Fibroblast of lung (primary cell): ENCODE measurements at regions not wholly inside any gene's neighbourhood (a gene's known extent, or its start where the extent isn't known, plus 50 kb on each side); places are given as distances from the start of the nearest gene placed in this dataset.

Experiments used
- DNase-seq, 2 donors: peaks; one replicate each; pipeline versions ENCODE4 v3.0.0 to v3.0.0-alpha.2; 2010; ENCODE audit warnings: low read depth in 2 of 2
- H2AFZ ChIP-seq: 2 replicates; pipeline ENCODE4 v1.5.1; 2012; ENCODE audit warnings: low read length, control low read depth, inconsistent platforms
- H3K27ac ChIP-seq: 2 replicates; pipeline ENCODE4 v1.5.1; 2011; ENCODE audit warnings: low read length, control low read depth; ENCODE audit not compliant: insufficient read depth
- H3K27me3 ChIP-seq: 2 replicates; pipeline ENCODE4 v1.5.1; 2011; ENCODE audit warnings: mild to moderate bottlenecking, low read length; ENCODE audit not compliant: control insufficient read depth, insufficient read depth
- H3K36me3 ChIP-seq: 2 replicates; pipeline ENCODE4 v1.5.1; 2011; ENCODE audit warnings: low read length; ENCODE audit not compliant: control insufficient read depth, insufficient read depth
- H3K4me1 ChIP-seq: 2 replicates; pipeline ENCODE4 v1.5.1; 2011; ENCODE audit warnings: low read length; ENCODE audit not compliant: control insufficient read depth, insufficient read depth; ENCODE audit errors: extremely low read depth
- H3K4me2 ChIP-seq: 2 replicates; pipeline ENCODE4 v1.5.1; 2011; ENCODE audit warnings: low read length, control low read depth; ENCODE audit not compliant: insufficient read depth; ENCODE audit errors: extremely low read depth
- H3K4me3 ChIP-seq, 4 experiments: fragments of 200-600 bp in 1 of 4; sonication (generic) in 1 of 4; replicated peaks in 1 of 4; 2 replicates each; pipeline ENCODE4 v1.5.1; 2011 to 2016; ENCODE audit warnings: low read length in 4 of 4, low read depth in 3 of 4, mild to moderate bottlenecking in 3 of 4, control low read depth in 2 of 4, inconsistent platforms in 1 of 4, mixed read lengths in 1 of 4; ENCODE audit not compliant: insufficient read depth in 1 of 4; ENCODE audit errors: control extremely low read depth in 1 of 4
- H3K79me2 ChIP-seq: 2 replicates; pipeline ENCODE4 v1.5.1; 2012; ENCODE audit warnings: mild to moderate bottlenecking, low read length, inconsistent platforms; ENCODE audit not compliant: control insufficient read depth, insufficient read depth
- H3K9ac ChIP-seq: 2 replicates; pipeline ENCODE4 v1.5.1; 2011; ENCODE audit warnings: mild to moderate bottlenecking, low read length, control low read depth; ENCODE audit not compliant: insufficient read depth
- H3K9me3 ChIP-seq: 2 replicates; pipeline ENCODE4 v1.5.1; 2012; ENCODE audit warnings: low read depth, low read length; ENCODE audit not compliant: control insufficient read depth, insufficient read depth
- H4K20me1 ChIP-seq: 2 replicates; pipeline ENCODE4 v1.5.1; 2011; ENCODE audit warnings: low read length; ENCODE audit not compliant: control insufficient read depth, insufficient read depth; ENCODE audit errors: extremely low read depth
- EZH2 ChIP-seq: IDR thresholded peaks from 2 replicates; pipeline ENCODE4 v1.5.1; 2012; ENCODE audit warnings: low read length, control low read depth, mild to moderate bottlenecking; ENCODE audit errors: missing control alignments
- TF ChIP-seq, protein P1 (sequence below), 2 donors: IDR thresholded peaks in 1 of 2; conservative IDR thresholded peaks in 1 of 2; 1 replicate in 1 of 2; 2 replicates in 1 of 2; pipeline ENCODE4 v1.5.1; 2011 to 2012; ENCODE audit warnings: low read length in 2 of 2, control low read depth in 1 of 2, inconsistent platforms in 1 of 2, low read depth in 1 of 2, mild to moderate bottlenecking in 1 of 2

DNA sequence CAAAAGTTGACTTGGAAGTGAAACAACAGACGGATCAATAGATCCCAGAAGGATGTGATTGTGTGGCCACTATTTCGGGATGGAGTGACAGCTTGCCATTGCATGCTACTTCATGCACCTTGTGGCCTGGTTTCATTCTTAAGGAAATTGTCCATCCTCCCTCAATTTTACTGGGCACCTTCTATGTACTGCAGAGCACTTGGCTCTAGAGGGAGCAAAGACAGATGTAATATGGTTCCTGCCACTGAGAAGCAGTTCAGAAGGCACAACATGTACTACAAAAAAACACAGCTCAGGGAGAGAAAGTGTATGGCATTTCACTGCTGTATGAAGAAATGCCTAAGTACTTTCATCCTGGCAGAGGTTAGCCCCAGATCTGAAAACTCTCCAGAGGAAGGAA is 91.9 kb downstream of the FOXA2 start:
- Histone ChIP-seq H2AFZ (no peak overlapping the region), H3K4me3 (no peak overlapping the region), H3K9me3 (no peaks in the 10 kb centered on the region), H3K36me3 (no peaks in the 10 kb centered on the region), H3K27ac (no peak overlapping the region), H3K9ac (no peak overlapping the region), H4K20me1 (no peaks in the 10 kb centered on the region), H3K4me1 (no peaks in the 10 kb centered on the region), H3K79me2 (no peaks in the 10 kb centered on the region), H3K4me2 (no peak overlapping the region), H3K27me3 (no peaks in the 10 kb centered on the region)
- no peak for DNase-seq
- TF ChIP-seq EZH2 = no peak
- TF ChIP-seq, protein P1, sequence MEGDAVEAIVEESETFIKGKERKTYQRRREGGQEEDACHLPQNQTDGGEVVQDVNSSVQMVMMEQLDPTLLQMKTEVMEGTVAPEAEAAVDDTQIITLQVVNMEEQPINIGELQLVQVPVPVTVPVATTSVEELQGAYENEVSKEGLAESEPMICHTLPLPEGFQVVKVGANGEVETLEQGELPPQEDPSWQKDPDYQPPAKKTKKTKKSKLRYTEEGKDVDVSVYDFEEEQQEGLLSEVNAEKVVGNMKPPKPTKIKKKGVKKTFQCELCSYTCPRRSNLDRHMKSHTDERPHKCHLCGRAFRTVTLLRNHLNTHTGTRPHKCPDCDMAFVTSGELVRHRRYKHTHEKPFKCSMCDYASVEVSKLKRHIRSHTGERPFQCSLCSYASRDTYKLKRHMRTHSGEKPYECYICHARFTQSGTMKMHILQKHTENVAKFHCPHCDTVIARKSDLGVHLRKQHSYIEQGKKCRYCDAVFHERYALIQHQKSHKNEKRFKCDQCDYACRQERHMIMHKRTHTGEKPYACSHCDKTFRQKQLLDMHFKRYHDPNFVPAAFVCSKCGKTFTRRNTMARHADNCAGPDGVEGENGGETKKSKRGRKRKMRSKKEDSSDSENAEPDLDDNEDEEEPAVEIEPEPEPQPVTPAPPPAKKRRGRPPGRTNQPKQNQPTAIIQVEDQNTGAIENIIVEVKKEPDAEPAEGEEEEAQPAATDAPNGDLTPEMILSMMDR (conservative IDR thresholded peaks at IDR 0.05 in 1 of 2, IDR thresholded peaks at IDR 0.05 in 1 of 2; ENCODE audit: low read depth in 1 of 2, low read length in 2 of 2) = no peak

DNA sequence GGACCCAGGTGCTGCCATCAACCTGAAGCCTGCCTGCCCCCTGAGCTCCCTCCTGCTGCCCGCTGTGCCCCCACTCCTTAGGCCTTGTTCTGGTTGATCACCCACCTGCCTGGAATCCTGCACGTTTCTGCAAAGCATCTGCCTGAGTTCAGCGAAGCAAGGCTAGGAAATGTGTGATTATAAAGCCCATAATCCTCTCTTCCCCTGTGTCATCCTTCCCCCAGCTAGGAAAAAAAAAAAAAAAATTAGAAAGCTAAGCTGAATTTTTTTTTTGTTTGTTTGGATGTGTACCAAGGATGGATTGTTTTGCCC is 93.2 kb downstream of the FOXA2 start:
- Histone ChIP-seq H3K4me3 (no peak overlapping the region), H3K9me3 (no peaks in the 10 kb centered on the region), H2AFZ (no peak overlapping the region), H3K79me2 (no peaks in the 10 kb centered on the region), H3K4me2 (no peak overlapping the region), H3K36me3 (no peaks in the 10 kb centered on the region), H3K27ac (no peak overlapping the region), H3K4me1 (no peaks in the 10 kb centered on the region), H3K9ac (no peak overlapping the region), H4K20me1 (no peaks in the 10 kb centered on the region), H3K27me3 (no peaks in the 10 kb centered on the region)
- TF ChIP-seq, protein P1 (conservative IDR thresholded peaks at IDR 0.05 in 1 of 2, IDR thresholded peaks at IDR 0.05 in 1 of 2; ENCODE audit: low read depth in 1 of 2, low read length in 2 of 2) = no peak
- TF ChIP-seq EZH2 = no peak
- DNase-seq = no peak

DNA sequence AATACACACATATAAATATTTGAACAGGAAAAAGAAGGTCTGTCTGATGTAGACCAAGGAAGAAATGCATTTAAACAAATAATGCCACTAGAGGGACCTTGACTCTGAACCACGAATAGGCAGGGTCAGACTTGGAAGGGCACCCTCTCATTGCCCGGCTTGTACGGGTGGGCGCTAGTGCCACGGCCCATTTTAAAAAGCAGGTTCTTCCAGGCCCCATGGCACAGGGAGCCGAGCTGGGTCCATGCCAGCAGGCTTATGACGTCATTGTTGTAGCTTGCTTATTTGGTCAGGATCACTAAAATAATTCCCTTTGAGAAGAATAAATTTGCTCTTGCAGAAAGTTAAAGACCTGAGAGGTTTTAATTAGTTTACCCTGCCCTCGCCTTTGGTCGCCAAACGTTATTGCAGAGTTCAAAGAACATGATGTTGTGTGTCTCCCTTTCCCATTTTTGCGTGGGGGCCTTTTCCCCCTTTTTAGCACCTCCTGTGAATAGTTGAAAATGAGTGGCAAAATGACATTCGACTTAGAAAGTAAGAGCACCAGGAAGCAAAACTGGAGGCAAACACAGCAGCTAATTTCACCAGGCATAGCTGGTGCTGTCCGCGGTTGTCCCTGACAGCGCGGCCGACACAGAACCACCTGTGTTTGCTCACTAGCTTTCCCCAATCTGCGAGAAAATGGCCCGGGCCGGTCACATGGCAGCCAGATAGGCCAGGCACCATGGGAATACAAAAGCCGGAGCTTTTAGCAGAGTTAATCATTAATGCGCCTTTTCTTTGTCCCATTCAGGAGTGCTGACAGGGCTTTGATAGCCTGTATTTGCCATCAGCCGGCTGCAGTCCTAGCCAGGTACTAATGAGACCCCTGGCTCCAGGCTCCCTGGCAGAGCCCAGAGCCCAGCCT is 93.8 kb downstream of the FOXA2 start:
- H3K4me1 ChIP-seq = no peaks in the 10 kb centered on the region
- TF ChIP-seq, protein P1 (conservative IDR thresholded peaks at IDR 0.05 in 1 of 2, IDR thresholded peaks at IDR 0.05 in 1 of 2; ENCODE audit: low read depth in 1 of 2, low read length in 2 of 2) = no peak
- H3K4me3 ChIP-seq = no peak overlapping the region
- no peaks in the 10 kb centered on the region for H3K79me2 ChIP-seq
- H2AFZ ChIP-seq = no peak overlapping the region
- no peaks in the 10 kb centered on the region for H3K9me3 ChIP-seq
- H3K27me3 ChIP-seq = no peaks in the 10 kb centered on the region
- H3K27ac ChIP-seq = no peak overlapping the region
- H4K20me1 ChIP-seq = no peaks in the 10 kb centered on the region
- DNase-seq = no peak
- no peaks in the 10 kb centered on the region for H3K36me3 ChIP-seq
- H3K9ac ChIP-seq = no peak overlapping the region
- no peak overlapping the region for H3K4me2 ChIP-seq
